Endothelial cell (in vitro differentiated cells): ENCODE measurements at regions not wholly inside any gene's neighbourhood (a gene's known extent, or its start where the extent isn't known, plus 50 kb on each side); places are given as distances from the start of the nearest gene placed in this dataset.

Experiments
- DNase-seq: peaks from one replicate; pipeline ENCODE4 v3.0.0; 2021; ENCODE audit warnings: low spot score
- H3K27ac Mint-ChIP-seq: one replicate; pipeline ENCODE4 v1.8.0; 2021; ENCODE audit warnings: mixed read lengths, inconsistent platforms; ENCODE audit not compliant: unreplicated experiment
- H3K27me3 Mint-ChIP-seq: one replicate; pipeline ENCODE4 v1.8.0; 2021; ENCODE audit warnings: mild to moderate bottlenecking, moderate library complexity, mixed read lengths, inconsistent platforms; ENCODE audit not compliant: unreplicated experiment
- H3K36me3 Mint-ChIP-seq: one replicate; pipeline ENCODE4 v1.8.0; 2021; ENCODE audit warnings: mild to moderate bottlenecking, low read depth, mixed read lengths, inconsistent platforms; ENCODE audit not compliant: unreplicated experiment
- H3K4me1 Mint-ChIP-seq: one replicate; pipeline ENCODE4 v1.8.0; 2021; ENCODE audit warnings: mild to moderate bottlenecking, mixed read lengths, inconsistent platforms; ENCODE audit not compliant: unreplicated experiment
- H3K4me3 Mint-ChIP-seq: one replicate; pipeline ENCODE4 v1.8.0; 2021; ENCODE audit warnings: mild to moderate bottlenecking, mixed read lengths, inconsistent platforms; ENCODE audit not compliant: unreplicated experiment
- H3K9me3 Mint-ChIP-seq: one replicate; pipeline ENCODE4 v1.8.0; 2021; ENCODE audit warnings: mixed read lengths, inconsistent platforms; ENCODE audit not compliant: unreplicated experiment
- CTCF ChIP-seq: fragments of 200-600 bp; sonication (generic); IDR thresholded peaks from one replicate; pipeline ENCODE4 v1.5.0; 2021; ENCODE audit warnings: antibody characterized with exemption; ENCODE audit not compliant: unreplicated experiment

- Mint-ChIP-seq H3K9me3 (no peaks in the 10 kb centered on the region), H3K4me1 (no peaks in the 10 kb centered on the region), H3K27me3 (peaks cover 5% of the 10 kb centered on the region), H3K36me3 (no peaks in the 10 kb centered on the region), H3K27ac (no peak overlapping the region), H3K4me3 (no peak overlapping the region)
- no peak for TF ChIP-seq CTCF
- no peak for DNase-seq
Measured at GRCh38 chr22:49363526-49364230, 464.0 kb downstream of the BRD1 start.

GRCh38 chr22:49362211-49362839 is 465.3 kb downstream of the BRD1 start:
- no peak for TF ChIP-seq CTCF
- peaks cover 5% of the 10 kb centered on the region for H3K27me3 Mint-ChIP-seq
- no peaks in the 10 kb centered on the region for H3K4me1 Mint-ChIP-seq
- no peak overlapping the region for H3K27ac Mint-ChIP-seq
- H3K9me3 Mint-ChIP-seq: no peaks in the 10 kb centered on the region
- DNase-seq: no peak
- H3K4me3 Mint-ChIP-seq: no peak overlapping the region
- no peaks in the 10 kb centered on the region for H3K36me3 Mint-ChIP-seq

- no peak overlapping the region for H3K27ac Mint-ChIP-seq
- H3K9me3 Mint-ChIP-seq: no peaks in the 10 kb centered on the region
- no peak for DNase-seq
- no peaks in the 10 kb centered on the region for H3K4me1 Mint-ChIP-seq
- TF ChIP-seq CTCF: no peak
- H3K4me3 Mint-ChIP-seq: no peak overlapping the region
- peaks cover 3% of the 10 kb centered on the region for H3K27me3 Mint-ChIP-seq
- H3K36me3 Mint-ChIP-seq: no peaks in the 10 kb centered on the region
Measured at GRCh38 chr22:49361164-49361563, 466.5 kb downstream of the BRD1 start.

- Mint-ChIP-seq H3K9me3 (no peaks in the 10 kb centered on the region), H3K4me3 (no peak overlapping the region), H3K27ac (no peak overlapping the region), H3K27me3 (peaks cover under 1% of the 10 kb centered on the region), H3K36me3 (no peaks in the 10 kb centered on the region), H3K4me1 (no peaks in the 10 kb centered on the region)
- no peak for TF ChIP-seq CTCF
- no peak for DNase-seq
Measured at GRCh38 chr22:49360746-49361145, 466.9 kb downstream of the BRD1 start.

- Mint-ChIP-seq H3K4me1 (no peaks in the 10 kb centered on the region), H3K4me3 (no peak overlapping the region), H3K36me3 (no peaks in the 10 kb centered on the region), H3K9me3 (no peaks in the 10 kb centered on the region), H3K27ac (no peak overlapping the region), H3K27me3 (no peaks in the 10 kb centered on the region)
- no peak for TF ChIP-seq CTCF
- no peak for DNase-seq
Measured at GRCh38 chr22:49359076-49359475, 468.6 kb downstream of the BRD1 start.
